Activated CD4-positive, alpha-beta T cell treated with anti-CD3 and anti-CD28 coated beads, Interleukin-2, Interleukin-4, amounts not matched to agents 100 ng/mL and 50 ng/mL, durations not matched to agents 16 hours and 8 hours (primary cell): ENCODE measurements at regions not wholly inside any gene's neighbourhood (a gene's known extent, or its start where the extent isn't known, plus 50 kb on each side); places are given as distances from the start of the nearest gene placed in this dataset.
A peak's percentile ranks its signal among the peaks of the same experiment; 100 is the strongest.
"Not testable (repeated sequence)": the region's sequence is repeated elsewhere in the genome, so short reads cannot be mapped to it uniquely, and the experiment has no call there.

ENCODE experiments used
- DNase-seq: peaks from one replicate; pipeline ENCODE4 v3.0.0-alpha.2; 2020; ENCODE audit warnings: low spot score

DNA sequence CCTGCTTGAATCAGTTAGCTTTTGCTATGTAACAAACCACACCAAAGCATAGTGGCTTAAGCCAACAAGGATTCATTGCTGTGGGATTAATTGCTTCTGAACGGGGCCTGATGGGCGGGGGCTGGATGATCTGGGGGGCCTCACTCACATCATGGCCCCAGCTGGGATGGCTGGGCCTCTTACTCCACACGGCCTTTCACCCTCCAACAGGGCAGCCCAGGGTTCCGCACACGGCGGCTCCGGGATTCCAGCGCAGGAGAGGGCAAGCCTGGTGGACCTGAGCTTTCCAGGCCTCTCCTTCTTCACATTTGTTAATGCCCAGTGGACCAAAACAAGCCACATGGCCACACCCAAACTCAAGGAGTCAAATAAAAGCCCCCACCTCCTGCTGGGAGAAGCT lies 86.3 kb upstream of the PHLPP1 start:
- no peak for DNase-seq

DNA sequence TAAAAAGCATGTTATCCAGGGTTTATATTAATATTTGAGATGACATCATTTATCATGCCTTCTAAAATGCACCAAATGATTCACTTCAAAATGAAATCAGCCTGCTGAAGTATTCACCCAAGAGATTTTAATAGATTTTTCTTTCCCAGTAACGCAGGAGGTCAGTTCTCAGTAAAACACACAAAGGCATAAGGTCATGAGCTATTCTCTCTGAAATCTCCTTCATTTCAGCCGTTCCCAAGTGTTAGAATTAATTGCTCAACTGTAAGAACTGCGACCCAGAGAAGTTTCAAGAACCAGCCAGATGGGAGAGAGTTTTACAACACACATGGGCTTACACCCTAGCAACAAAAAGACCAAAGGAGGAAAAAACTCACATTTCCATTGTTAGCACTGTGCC lies 84.2 kb upstream of the PHLPP1 start:
- no peak for DNase-seq

DNA sequence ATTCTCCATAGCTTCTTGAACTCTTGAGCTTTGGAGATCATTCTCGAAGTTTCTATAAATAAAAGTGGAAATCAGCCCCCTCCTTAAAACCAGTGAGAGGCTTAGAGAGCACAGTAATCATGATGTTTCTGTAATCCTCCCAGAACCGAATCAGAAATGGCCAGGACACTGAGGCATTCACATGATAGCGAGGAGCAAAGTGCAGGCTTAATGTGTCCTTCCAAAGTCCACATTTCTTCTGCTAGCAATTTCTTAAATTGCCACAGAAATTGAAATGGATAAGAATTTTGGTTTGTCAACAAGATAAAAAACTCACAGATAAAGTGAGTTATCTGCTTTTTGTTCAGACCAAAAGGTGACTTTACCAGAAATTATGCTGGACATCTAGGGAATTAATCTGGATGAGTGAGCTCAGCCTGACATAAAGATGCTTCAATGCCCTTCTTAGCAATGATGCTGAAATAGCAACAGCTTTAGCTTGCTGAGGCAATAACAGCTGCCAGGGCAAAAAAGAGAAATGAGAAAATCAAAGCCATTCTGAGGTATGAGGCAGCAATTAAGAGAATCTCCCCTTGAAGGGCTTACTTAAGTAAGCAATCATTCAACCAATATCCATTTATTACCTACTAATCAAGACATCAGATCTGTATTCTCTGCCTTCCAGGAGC lies 82.4 kb upstream of the PHLPP1 start:
- DNase-seq = no peak

DNA sequence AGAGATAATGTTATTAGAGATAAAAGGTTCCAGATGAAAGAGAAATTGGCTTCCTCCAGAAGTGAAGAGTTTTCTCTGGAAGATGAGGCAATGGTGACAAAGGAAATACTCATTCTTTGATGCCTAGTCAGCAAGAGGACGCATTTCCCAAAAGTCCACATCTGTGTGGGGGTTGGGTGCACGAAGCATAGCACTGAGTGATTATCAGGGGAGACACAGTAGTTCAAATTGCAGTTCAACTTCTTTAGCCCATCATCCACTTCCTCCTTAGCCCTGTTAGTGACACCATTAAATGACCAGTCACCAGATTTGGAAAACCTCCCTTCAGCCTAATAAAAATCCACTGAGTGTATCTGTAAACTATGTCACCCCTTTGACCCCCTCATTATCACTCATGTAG lies 80.9 kb upstream of the PHLPP1 start:
- no peak for DNase-seq

DNA sequence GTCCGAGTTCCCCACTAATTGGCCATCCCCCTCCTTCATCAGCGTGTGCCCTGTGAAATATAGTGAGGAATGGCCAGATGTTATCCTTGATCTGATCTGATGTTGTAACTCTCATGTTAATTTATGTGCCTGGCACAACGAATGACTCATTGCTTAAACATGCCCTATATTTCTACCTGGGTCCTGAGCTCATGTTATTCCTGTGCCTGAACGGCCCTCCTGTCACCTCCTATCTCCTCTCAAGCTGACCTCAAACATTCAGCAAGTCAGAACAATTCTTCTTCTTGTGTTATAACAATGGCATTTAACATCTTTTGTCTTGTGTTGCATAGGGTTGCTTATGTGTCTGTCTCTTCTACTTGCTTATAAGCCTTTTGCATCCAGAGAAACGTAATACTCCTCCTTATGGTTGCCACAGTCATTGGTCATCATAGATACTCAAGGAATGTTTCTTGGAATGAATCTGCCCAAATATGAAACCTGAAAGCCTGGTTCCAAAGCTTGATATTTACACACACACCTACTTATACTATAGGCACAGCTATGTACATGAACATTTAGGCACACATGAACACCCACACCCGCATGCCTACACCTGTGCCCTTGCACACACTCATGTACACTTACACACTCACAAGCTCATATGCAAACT lies 80.2 kb upstream of the PHLPP1 start:
- DNase-seq = no peak

DNA sequence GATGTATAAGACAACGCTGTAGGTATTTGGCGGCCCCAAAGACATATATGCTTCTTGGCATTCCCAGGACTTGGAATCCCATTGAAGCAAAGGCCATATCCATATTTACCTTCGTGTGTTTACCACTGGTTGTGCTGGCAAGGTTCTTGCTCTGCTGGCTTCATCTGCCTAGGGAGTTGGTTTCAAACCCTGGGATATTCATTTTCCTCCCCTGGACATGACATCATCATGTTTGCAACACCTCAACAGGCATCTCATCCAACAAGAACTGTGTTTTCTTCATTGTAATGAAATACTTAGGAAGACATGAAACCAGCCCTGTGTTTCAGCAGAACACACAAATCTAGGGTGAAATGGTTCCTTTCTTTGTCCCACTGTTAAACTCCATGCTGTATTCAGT lies 77.9 kb upstream of the PHLPP1 start:
- no peak for DNase-seq

DNA sequence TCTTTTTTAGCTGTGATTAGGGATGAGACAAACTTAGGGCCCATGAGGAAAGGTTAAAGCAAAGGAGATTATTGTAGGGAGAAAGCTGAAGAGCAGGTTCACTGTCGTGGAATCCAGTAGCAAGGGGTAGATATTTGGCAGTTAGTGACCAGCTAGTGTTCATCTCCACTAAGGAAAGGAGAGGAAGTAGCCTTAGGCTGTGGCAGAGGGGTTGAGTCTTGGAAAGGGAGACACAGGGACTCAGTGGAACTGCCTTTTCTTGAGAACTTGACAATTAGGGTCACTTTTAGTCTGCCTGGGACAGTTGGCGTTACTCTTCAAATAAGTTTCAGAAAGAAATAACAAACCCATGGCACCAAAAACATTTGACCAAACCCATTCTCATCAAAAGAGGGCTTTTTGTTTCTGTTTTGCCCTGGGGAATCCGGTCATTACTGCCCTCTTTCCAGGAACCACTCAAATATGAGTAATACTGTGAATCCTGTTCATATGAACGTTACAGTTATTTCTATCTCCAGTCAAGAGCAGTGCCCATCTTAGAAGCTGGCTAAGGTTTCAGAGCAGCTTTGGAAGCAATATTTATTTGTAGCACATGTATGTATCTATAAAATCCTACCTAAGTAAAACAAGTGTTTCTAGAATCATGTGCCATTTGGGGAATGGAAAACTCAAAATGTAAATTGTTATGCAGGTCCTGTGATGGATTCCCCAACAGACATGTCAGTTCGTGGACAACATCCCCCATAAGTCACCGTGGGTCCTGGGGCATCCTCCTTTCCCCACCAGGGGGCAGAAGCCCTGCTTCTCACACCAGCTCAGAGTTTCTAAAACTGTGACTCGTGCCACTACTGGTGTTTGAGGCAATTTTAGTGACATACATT lies 77.3 kb upstream of the PHLPP1 start:
- peak; percentile 78 for DNase-seq

DNA sequence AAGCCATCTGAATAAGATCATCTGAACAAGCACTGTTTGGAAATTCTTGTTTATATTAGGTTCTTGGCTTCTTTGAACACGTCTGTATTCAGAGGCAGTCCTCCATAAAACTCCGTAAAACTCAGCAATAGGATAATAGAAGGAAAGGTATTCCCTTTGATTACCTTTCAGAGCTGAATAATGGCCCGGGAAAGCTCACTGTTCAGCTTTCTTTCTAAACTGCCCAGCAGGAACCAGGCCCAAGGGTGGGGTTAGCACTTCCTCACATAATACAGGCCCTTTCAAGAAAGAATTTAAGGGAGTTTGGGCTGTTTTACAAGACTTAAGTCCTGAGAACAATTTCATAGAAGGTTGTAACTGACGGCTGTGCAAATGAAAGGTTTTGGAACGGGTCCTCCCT lies 72.2 kb upstream of the PHLPP1 start:
- no peak for DNase-seq

DNA sequence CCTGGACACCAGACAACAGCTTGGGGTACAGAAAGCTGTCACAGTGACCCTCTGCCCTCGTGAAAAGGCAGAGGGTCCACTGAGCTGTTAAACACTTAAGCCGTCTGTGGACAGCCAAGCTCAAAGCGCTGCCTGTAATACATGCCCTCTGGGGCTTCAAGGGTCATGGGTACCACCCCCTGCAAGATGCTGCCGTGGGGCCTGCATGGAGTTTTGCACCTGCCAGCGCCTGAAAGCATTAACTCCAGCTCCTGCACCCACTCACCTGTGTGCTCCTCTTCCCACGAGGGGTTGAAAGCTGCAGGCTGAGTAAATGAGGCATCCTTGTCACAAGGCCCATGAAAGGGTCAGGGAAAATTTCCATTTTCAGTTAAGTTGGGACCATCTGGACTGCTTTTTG lies 70.6 kb upstream of the PHLPP1 start:
- DNase-seq = no peak

DNA sequence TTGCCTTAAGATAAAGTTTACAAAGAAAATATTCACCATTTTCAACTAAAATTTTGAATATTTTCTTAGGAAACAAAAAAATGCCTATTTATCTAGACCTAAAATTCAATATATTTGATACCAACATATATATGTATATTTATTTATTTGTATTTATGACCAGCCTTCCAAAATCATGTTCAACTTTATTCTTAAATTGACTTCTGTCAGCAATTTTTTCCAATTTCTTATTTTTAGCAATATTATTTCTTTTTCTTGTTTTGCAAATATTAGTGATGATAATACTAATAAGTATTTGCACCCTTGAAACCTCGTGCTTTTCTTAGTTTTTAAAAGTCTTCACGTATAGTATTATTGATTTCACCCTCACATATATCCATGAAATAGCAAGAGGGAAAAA lies 68.2 kb upstream of the PHLPP1 start:
- DNase-seq = no peak

DNA sequence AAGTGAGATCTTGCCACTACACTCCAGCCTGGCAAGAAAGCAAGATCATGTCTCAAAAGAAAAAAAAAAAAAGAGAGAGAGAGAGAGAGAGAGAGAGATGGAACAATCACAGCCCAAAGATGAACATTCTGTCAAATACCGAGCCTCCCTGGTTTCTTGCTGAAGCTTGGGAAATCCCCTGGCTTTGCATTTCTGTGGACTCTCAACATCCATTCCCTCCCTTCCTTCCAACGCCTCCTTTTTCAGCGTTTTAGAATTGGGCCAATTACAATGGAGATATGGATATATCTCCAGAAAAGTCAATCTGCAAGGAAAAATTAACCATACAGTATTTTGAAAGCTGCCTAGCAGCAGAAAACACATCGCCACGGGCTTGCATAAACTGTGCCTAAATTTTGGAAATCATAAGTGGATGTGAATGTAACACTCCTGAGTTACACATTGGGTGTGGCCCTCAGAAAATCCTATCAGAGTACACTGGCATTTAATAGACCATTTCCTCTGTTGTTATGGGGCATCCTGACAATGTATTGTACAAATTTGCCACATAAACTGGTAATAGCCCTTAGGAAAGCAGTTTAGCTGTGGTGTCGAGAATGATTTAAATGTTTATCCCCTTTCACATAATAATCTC lies 67.2 kb upstream of the PHLPP1 start:
- DNase-seq = no peak

DNA sequence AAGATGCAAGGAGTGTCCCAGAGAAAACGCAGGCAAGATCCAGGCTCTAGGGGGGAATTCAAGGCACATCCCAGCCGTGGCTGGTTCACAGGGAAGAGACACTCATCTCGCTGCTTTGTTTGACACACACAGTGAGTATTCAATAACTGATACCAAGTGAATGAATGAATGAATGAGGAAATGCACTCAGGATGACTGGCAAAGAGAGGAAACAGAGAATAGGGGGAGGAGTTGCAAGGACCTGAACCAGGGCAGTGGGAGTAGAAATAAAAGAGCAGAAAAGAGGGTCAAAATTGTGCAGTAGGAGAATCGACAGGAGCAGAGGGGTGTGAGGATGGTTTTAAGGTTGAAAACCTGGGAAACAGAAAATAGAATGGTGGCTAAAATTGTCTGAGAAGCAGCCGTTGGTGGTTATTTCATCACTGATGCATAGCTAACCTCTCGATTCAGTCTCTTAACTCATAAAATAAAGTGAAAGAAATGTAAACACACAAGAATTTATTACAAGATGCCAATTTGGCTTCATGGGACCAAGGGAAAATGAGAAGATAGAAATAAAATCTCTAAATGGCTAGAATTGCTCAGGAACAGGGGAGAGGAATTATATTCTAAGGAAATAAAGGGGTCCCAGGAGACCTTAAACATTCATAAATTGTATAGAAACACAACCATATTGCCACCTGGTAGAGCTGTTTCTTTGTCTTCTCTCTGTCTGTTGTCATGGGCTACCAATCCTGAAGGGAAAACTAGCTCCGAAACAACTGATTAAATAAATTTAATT lies 63.9 kb upstream of the PHLPP1 start:
- DNase-seq = no peak

DNA sequence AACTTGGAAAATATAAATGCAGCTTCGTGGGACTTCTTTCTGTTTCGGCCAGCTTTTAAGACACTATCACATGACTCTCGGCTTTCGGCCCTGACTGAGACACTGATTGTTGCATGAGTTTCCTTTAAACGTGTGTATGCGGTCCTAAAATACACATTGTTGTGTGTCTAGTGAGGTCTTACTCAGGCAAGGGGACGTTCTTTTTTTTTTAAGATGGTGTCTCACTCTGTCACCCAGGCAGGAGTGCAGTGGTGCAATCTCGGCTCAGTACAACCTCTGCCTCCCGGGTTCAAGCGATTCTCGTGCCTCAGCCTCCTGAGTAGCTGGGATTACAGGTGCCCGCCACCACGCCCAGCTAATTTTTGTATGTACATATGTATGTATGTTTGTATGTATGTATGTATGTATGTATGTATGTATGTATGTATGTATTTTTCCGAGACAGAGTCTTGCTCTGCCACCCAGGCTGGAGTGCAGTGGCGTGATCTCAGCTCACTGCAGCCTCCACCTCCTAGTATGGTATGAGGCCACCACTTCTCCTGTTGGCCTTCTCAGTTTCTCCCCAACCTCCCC lies 63.2 kb upstream of the PHLPP1 start:
- DNase-seq = not testable (repeated sequence)

DNA sequence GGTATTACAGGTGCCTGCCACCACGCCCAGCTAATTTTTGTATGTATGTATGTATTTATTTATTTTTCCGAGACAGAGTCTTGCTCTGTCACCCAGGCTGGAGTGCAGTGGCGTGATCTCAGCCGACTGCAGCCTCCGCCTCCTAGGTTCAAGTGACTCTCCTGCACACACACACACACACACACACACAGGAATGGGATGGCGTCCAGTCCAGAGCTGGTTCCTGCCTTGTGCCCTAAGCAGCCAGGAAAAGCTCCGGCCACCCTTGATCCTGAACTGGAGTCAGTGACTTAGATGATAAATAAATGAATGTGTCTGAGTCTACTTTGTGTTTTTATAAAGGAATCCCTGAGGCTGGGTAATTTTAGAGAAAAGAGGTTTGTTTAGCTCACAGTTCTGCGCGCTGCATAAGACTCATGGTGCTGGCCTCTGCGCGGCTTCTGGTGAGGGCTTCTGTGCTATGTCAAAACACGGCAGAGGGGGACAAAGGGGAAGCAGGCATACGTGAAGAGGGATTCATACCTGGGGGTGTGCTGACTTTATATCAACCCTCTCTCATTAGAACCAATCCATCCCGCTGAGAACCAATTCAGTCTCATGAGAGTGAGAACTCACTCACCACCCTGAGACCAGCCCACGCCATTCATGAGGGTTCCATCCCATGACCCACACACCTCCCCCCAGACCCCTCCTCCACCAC lies 59.7 kb upstream of the PHLPP1 start:
- DNase-seq = no peak

DNA sequence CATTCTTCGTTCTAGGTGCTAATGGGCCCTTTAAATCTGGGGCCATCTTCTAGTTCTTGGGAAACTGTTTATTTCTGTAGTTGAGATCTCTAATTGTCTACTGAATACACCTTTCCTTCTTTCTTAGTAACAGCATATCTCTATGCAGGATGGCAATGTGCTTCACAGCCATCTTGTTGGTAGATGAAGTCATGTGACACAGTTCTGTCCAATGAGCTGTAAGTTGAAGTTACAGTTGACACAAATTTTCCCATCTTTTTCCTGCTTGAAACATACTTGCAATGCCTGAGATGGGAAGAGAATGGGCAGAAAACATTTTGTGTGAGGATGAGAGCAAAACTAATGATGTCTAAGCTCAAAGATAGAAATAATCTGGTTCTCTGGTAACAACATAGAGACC lies 57.3 kb upstream of the PHLPP1 start:
- no peak for DNase-seq

DNA sequence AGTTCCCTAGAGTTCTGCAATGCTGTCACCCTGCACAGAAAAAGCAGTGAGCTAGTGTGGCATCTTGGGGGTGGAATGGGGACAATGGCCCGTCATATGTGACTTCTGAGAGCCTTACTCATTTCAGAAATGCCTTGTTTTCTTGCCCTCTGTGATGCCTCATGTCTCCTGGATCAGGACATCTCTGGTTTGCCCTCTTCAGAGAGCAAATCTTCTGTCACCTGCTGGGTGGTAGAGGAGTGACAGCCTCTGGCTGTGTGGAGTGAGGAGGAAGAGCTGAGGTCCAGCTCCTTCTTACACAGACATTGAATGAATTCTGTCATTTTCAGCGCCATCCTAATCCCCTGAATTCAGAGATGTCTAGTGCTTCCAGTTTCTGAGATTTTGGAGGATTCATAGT lies 55.6 kb upstream of the PHLPP1 start:
- DNase-seq = no peak

DNA sequence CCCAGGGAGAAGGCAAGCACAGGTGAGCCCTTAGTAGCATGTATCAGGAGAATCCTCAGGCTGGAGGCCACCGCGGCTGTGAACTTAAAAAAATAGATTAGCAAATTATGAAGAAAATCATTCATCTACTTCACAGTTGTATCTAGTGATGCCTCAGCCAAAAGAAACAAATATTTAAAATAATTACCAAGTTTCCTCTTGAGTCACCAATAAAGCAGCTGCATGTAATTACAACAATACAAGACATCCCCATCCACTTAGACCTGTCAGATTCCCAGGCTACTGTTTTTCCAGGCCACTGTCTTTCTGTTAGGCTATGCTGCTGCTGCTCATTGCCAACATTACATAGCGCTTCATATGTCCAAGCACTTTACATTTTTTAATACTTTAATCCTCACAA lies 54.6 kb upstream of the PHLPP1 start:
- DNase-seq = no peak

DNA sequence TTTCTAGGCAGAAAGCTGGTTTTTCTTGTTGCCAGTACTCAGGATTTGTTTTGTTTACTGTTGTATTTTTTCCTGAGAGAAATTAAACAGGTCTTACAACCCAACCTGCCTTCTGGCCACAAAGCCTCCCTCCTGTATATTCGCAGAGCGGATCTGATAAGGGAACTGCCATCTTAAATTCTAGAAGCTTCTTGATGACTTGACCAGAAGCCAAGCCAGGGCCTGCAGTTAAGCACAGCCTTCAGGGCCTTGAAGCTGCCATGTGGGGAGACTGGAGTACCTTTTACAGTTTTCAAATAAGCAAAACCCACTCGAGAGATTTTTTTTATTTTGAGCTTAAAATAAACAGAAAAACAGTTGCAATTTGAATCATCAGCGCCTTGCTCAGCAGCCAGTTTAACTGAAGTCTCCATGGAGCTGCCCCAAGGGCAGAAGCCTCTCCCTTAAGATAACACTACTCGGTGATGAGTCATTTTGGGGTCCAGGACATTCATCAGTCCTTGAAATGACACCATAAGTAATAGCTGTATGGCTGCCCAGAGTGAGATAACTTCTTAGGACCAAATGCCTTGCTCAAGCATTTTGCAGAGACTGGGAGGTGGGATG lies 51.5 kb upstream of the PHLPP1 start:
- peak; percentile 47 for DNase-seq

DNA sequence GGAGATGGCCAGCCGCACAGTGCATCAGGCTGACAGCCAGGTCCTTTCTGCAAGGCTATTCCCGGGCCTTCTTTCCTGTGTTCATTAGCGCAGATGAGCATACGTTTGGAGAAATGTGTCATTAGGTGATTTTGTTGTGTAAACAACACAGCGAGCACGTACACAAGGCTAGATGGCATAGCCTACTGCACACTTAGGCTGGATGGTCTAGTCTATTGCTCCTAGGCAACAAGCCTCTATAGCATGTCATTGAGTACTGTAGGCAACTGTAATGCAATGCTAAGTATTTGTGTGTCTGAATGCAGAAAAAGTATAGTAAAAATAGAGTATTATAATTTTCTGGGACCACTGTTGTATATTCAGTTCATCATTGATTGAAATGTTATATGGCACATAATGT lies 50.9 kb upstream of the PHLPP1 start:
- DNase-seq = no peak

DNA sequence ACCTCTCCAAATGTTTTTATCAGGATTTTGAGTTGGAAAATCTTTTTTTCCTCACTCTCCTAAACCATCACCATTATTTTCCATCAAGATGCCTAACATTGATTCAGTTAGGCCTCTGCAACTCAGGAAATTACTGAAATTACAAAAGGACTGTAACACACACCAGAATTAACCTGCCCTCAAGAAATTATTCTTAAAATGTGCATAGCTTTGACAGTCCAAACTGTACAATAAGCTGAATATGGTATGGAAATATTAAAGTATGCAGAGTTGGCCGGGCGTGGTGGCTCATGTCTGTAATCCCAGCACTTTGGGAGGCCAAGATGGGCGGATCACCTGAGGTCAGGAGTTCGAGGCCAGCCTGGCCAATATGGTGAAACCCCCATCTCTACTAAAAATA lies 50.2 kb upstream of the PHLPP1 start:
- no peak for DNase-seq
